Large intestine (tissue), 3 donors: ENCODE measurements at regions not wholly inside any gene's neighbourhood (a gene's known extent, or its start where the extent isn't known, plus 50 kb on each side); places are given as distances from the start of the nearest gene placed in this dataset.

Experiments used
- DNase-seq, 2 donors: peaks; one replicate each; pipeline versions ENCODE4 v3.0.0 to v3.0.0-alpha.2; 2013
- H3K27ac ChIP-seq: one replicate; pipeline ENCODE4 v1.5.1; 2013; ENCODE audit warnings: low read length
- H3K27me3 ChIP-seq: 2 replicates; pipeline ENCODE4 v1.6.1; 2013; ENCODE audit warnings: low read length; ENCODE audit not compliant: control insufficient read depth, insufficient read depth
- H3K36me3 ChIP-seq: 2 replicates; pipeline ENCODE4 v1.6.1; 2013; ENCODE audit warnings: low read length; ENCODE audit not compliant: control insufficient read depth, insufficient read depth
- H3K4me1 ChIP-seq: one replicate; pipeline ENCODE4 v1.6.1; 2013; ENCODE audit warnings: low read length; ENCODE audit not compliant: control insufficient read depth, insufficient read depth
- H3K4me3 ChIP-seq: one replicate; pipeline ENCODE4 v1.5.1; 2013; ENCODE audit warnings: low read length
- H3K9me3 ChIP-seq: one replicate; pipeline ENCODE4 v1.6.1; 2013; ENCODE audit warnings: mild to moderate bottlenecking, low read depth, low read length, moderate library complexity; ENCODE audit not compliant: control insufficient read depth
- WGBS: methylation state at CpG from one replicate; pipeline ENCODE4 v1.1.5; 2013; ENCODE audit warnings: low lambda C conversion rate; ENCODE audit not compliant: insufficient coverage; 5-methylcytosine and 5-hydroxymethylcytosine counted together

DNA sequence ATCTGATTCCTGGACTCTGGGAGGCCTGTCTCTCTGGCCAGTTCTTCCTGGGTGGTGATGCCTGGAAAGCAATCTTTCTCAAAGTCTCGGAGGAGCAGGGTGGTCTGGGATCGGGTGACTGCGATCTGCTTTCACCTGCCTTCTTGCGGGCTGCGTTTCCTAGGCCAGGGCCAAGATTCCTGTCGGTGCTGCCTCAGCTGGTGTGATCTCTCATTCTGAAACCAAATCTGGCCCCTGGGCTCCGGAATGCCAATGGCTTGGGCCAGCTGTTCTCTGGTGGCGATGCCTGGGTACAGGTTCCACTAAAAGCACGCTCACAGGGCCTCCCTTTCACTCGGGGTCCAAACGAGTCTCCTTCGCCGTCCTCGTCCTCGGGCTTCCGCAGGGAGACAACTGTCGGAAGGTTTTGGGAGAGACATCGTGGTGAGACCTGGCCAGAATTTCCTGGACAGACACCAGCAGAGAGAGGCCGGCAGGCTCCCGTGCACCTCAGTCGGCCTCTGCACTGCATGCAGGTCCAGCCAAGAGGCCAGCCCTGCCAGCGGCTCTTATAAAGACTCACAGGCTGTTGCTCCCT, 187.1 kb downstream of the ALG10 start:
- H3K9me3 ChIP-seq: peaks cover 62% of the 10 kb centered on the region
- no peak for DNase-seq
- H3K36me3 ChIP-seq: no peaks in the 10 kb centered on the region
- WGBS: 53% methylated on average over 2 of the region's 22 CpGs
- H3K27me3 ChIP-seq: no peaks in the 10 kb centered on the region
- no peaks in the 10 kb centered on the region for H3K4me1 ChIP-seq
- no peak overlapping the region for H3K27ac ChIP-seq
- no peak overlapping the region for H3K4me3 ChIP-seq

DNA sequence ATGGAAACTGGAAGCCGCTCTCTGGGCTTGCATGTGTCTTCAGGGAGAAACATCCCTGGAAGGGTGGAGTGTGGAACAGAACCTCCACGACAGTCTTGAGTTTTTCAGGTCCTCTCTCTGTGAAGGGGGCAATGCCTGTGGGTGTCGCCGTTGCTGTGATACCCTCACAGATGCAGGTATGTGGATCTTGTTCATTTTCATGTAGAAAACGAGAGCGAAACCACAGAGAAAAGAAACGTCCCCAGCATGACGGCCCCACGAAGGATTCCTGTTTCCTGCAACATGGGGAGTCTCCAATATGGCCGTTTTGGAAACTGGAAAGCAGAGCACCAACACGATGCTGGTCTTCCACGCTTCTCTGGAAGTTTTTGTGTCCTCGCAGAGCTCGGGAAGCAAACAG, 187.9 kb downstream of the ALG10 start:
- Histone ChIP-seq H3K4me3 (no peak overlapping the region), H3K27ac (no peak overlapping the region), H3K27me3 (no peaks in the 10 kb centered on the region), H3K4me1 (no peaks in the 10 kb centered on the region), H3K36me3 (no peaks in the 10 kb centered on the region), H3K9me3 (peaks cover 54% of the 10 kb centered on the region)
- DNase-seq: no peak
- 81% methylated on average over 3 of the region's 14 CpGs for WGBS

DNA sequence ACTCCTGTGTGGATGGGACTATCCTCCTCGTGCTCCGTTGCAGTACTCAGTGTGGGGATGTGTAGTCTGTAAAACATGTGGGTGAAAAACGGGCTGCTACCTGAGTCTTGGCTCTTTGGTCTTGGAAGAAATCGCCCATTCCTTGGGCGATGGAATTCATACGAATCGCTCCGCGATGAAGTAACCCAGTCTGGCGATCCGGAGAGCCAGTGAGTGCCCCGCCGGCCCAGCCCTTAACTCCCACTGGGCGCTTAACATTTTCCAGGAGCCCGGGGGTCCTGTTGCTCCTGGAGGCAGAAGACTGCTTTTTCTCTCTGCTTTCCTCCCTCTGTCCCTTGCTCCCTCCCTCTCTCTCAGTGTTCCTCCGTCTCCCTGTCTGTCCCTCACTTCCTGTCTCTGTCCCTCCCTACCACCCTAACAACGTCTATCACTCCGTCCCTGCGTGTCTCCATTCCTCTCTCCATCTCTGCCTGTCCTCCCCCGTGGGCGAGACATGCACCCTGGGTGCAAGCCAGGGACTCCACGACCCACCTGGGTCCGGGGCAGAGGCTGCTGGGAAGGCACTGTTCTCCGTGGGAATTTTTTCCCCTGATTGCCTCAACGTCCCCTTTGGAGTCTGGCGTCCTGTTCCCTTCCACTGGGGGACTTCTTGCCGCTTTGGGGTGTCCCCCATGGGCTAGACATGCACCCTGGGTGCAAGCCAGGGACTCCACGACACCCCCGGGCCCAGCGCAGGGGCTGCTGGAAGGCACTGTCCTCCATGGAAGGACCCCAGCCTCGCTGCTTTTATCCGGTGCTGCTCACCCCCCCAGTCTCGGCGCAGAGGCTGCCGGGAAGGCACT, 188.6 kb downstream of the ALG10 start:
- Histone ChIP-seq H3K27ac (no peak overlapping the region), H3K4me3 (no peak overlapping the region), H3K27me3 (no peaks in the 10 kb centered on the region), H3K9me3 (peaks cover 46% of the 10 kb centered on the region), H3K4me1 (no peaks in the 10 kb centered on the region), H3K36me3 (no peaks in the 10 kb centered on the region)
- no peak for DNase-seq
- WGBS: no CpG with 5 or more reads among the region's 35 CpGs

- no peak overlapping the region for H3K4me3 ChIP-seq
- peaks cover 36% of the 10 kb centered on the region for H3K9me3 ChIP-seq
- DNase-seq: no peak
- no CpG with 5 or more reads among the region's 6 CpGs for WGBS
- no peaks in the 10 kb centered on the region for H3K27me3 ChIP-seq
- H3K4me1 ChIP-seq: no peaks in the 10 kb centered on the region
- no peak overlapping the region for H3K27ac ChIP-seq
- no peaks in the 10 kb centered on the region for H3K36me3 ChIP-seq
Observed at GRCh38 chr12:34212651-34213050, 190.4 kb downstream of the ALG10 start.

- Histone ChIP-seq H3K4me3 (no peak overlapping the region), H3K9me3 (peaks cover 35% of the 10 kb centered on the region), H3K27ac (no peak overlapping the region), H3K27me3 (no peaks in the 10 kb centered on the region), H3K4me1 (no peaks in the 10 kb centered on the region), H3K36me3 (no peaks in the 10 kb centered on the region)
- no CpG with 5 or more reads among the region's 9 CpGs for WGBS
- DNase-seq: no peak
Observed at GRCh38 chr12:34214011-34214410, 191.7 kb downstream of the ALG10 start.

- DNase-seq: no peak
- no peaks in the 10 kb centered on the region for H3K4me1 ChIP-seq
- H3K36me3 ChIP-seq: no peaks in the 10 kb centered on the region
- H3K27me3 ChIP-seq: no peaks in the 10 kb centered on the region
- no peak overlapping the region for H3K4me3 ChIP-seq
- WGBS: no CpG with 5 or more reads among the region's 18 CpGs
- no peak overlapping the region for H3K27ac ChIP-seq
- H3K9me3 ChIP-seq: peaks cover 36% of the 10 kb centered on the region
Observed at GRCh38 chr12:34215213-34215892, 193.1 kb downstream of the ALG10 start.

DNA sequence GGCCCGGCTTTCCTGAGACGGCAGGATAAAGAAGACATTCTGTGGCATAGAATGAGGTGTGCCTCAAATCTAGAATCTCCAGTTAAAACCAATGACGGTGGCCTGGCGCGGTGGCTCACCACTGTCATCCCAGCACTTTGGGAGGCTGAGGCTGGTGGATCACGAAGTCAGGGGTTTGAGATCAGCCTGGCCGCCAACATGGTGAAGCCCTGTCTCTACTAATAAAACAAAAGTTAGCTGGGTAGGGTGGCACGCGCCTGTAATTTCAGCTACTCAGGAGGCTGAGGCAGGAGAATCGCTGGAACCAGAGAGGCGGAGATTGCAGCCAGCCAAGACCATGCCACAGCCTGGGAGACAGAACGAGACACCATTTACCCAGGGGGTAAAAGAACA, 193.6 kb downstream of the ALG10 start:
- no peak overlapping the region for H3K4me3 ChIP-seq
- H3K4me1 ChIP-seq: no peaks in the 10 kb centered on the region
- H3K27me3 ChIP-seq: no peaks in the 10 kb centered on the region
- no peak for DNase-seq
- H3K36me3 ChIP-seq: no peaks in the 10 kb centered on the region
- no CpG with 5 or more reads among the region's 12 CpGs for WGBS
- H3K9me3 ChIP-seq: peaks cover 33% of the 10 kb centered on the region
- H3K27ac ChIP-seq: no peak overlapping the region

- Histone ChIP-seq H3K36me3 (no peaks in the 10 kb centered on the region), H3K9me3 (peaks cover 23% of the 10 kb centered on the region), H3K4me1 (no peaks in the 10 kb centered on the region), H3K4me3 (no peak overlapping the region), H3K27ac (no peak overlapping the region), H3K27me3 (no peaks in the 10 kb centered on the region)
- no peak for DNase-seq
- no CpG with 5 or more reads among the region's 14 CpGs for WGBS
Observed at GRCh38 chr12:34217660-34218059, 195.4 kb downstream of the ALG10 start.

DNA sequence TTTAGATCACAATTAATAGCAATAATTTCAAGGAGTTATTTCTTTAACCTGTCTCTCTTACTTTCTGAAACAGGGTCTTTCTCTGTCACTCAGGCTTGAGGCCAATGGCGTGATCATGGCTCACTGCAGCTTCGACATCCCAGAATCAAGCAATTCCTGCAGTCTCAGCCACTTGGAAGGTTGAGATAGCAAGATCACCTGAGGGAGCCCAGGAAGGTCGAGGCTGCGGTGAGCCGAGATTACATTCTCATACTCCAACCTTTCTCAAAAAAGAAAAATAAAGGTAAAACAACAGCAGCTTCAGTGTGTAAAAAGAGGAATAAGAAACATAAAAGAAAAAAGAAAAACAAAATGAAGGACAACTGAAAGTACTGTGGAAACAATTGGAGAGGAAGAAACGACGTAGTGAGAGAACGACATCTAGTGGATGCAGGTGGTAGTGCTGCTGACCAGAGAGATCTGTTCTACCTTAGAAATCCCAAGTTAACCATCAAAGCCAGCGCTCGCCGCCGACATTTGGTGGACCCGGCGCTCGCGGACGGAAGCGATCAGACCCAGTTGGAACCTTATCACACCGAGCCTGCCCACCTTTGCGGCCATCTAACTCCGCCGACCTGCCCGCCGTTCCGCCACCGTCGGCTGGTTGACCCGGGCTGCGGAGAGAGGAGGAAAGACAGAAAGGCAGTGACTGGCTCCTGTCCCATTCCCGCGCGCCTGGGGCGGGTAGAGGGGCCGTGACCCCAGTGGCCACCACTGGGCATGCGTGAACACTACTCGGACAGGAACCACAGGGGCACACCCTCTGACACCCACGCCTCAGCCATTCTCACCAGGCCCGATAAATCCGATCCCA, 196.1 kb downstream of the ALG10 start:
- H3K9me3 ChIP-seq: peaks cover 23% of the 10 kb centered on the region
- H3K27ac ChIP-seq: no peak overlapping the region
- peak in 1 of 2 donors; percentile 12 for DNase-seq
- peak overlapping the region; percentile 24 for H3K4me3 ChIP-seq
- no peaks in the 10 kb centered on the region for H3K27me3 ChIP-seq
- no peaks in the 10 kb centered on the region for H3K36me3 ChIP-seq
- H3K4me1 ChIP-seq: no peaks in the 10 kb centered on the region
- WGBS: 35% methylated on average over 6 of the region's 39 CpGs
